Nephron (organoid): ENCODE measurements at regions not wholly inside any gene's neighbourhood (a gene's known extent, or its start where the extent isn't known, plus 50 kb on each side); places are given as distances from the start of the nearest gene placed in this dataset.

Experiments
- H3K27ac Mint-ChIP-seq, 3 experiments: 2 replicates each; pipeline ENCODE4 v1.8.0; 2020; ENCODE audit warnings: mixed read lengths in 3 of 3, mild to moderate bottlenecking in 2 of 3, moderate library complexity in 1 of 3
- H3K27me3 Mint-ChIP-seq: 2 replicates; pipeline ENCODE4 v1.8.0; 2021; ENCODE audit warnings: low read depth, mild to moderate bottlenecking, moderate library complexity, mixed read lengths
- H3K36me3 Mint-ChIP-seq: 2 replicates; pipeline ENCODE4 v1.8.0; 2020; ENCODE audit warnings: low read depth, mixed read lengths
- H3K4me1 Mint-ChIP-seq: 2 replicates; pipeline ENCODE4 v1.8.0; 2020; ENCODE audit warnings: mixed read lengths
- H3K4me3 Mint-ChIP-seq, 3 experiments: 2 replicates each; pipeline ENCODE4 v1.8.0; 2020; ENCODE audit warnings: mild to moderate bottlenecking in 3 of 3, mixed read lengths in 3 of 3, moderate library complexity in 2 of 3
- H3K9me3 Mint-ChIP-seq: 2 replicates; pipeline ENCODE4 v1.8.0; 2020; ENCODE audit warnings: mixed read lengths
- CTCF ChIP-seq, 3 experiments: fragments of 200-600 bp; sonication (generic); IDR thresholded peaks; one replicate each; pipeline ENCODE4 v1.5.0; 2021; ENCODE audit warnings: antibody characterized with exemption in 3 of 3; ENCODE audit not compliant: unreplicated experiment in 3 of 3

- TF ChIP-seq CTCF (IDR thresholded peaks at IDR 0.05; ENCODE audit: unreplicated experiment in 3 of 3) = no peak
- H3K36me3 Mint-ChIP-seq = no peaks in the 10 kb centered on the region
- no peaks in the 10 kb centered on the region for H3K4me1 Mint-ChIP-seq
- H3K27me3 Mint-ChIP-seq = peaks cover 4% of the 10 kb centered on the region
- H3K4me3 Mint-ChIP-seq = no peak overlapping the region
- no peak overlapping the region for H3K27ac Mint-ChIP-seq
- no peaks in the 10 kb centered on the region for H3K9me3 Mint-ChIP-seq
Observed at GRCh38 chr1:213921712-213922111, 66.1 kb upstream of the PROX1 start.

GRCh38 chr1:213925531-213926182, 62.1 kb upstream of the PROX1 start:
- no peaks in the 10 kb centered on the region for H3K4me1 Mint-ChIP-seq
- no peak for TF ChIP-seq CTCF (IDR thresholded peaks at IDR 0.05; ENCODE audit: unreplicated experiment in 3 of 3)
- H3K9me3 Mint-ChIP-seq = no peaks in the 10 kb centered on the region
- H3K36me3 Mint-ChIP-seq = no peaks in the 10 kb centered on the region
- peaks cover 8% of the 10 kb centered on the region for H3K27me3 Mint-ChIP-seq
- no peak overlapping the region for H3K4me3 Mint-ChIP-seq
- no peak overlapping the region for H3K27ac Mint-ChIP-seq

- no peaks in the 10 kb centered on the region for H3K36me3 Mint-ChIP-seq
- H3K4me3 Mint-ChIP-seq = no peak overlapping the region
- peaks cover 11% of the 10 kb centered on the region for H3K27me3 Mint-ChIP-seq
- no peak for TF ChIP-seq CTCF (IDR thresholded peaks at IDR 0.05; ENCODE audit: unreplicated experiment in 3 of 3)
- H3K27ac Mint-ChIP-seq = no peak overlapping the region
- H3K4me1 Mint-ChIP-seq = no peaks in the 10 kb centered on the region
- H3K9me3 Mint-ChIP-seq = no peaks in the 10 kb centered on the region
Observed at GRCh38 chr1:213927846-213928245, 59.9 kb upstream of the PROX1 start.

- H3K27me3 Mint-ChIP-seq = peaks cover 11% of the 10 kb centered on the region
- TF ChIP-seq CTCF (IDR thresholded peaks at IDR 0.05; ENCODE audit: unreplicated experiment in 3 of 3) = no peak
- H3K27ac Mint-ChIP-seq = no peak overlapping the region
Observed at GRCh38 chr1:213929398-213929797, 58.4 kb upstream of the PROX1 start.

GRCh38 chr1:213931836-213932235, 55.9 kb upstream of the PROX1 start:
- no peak for TF ChIP-seq CTCF (IDR thresholded peaks at IDR 0.05; ENCODE audit: unreplicated experiment in 3 of 3)
- Mint-ChIP-seq H3K36me3 (no peaks in the 10 kb centered on the region), H3K4me3 (no peak overlapping the region), H3K4me1 (no peaks in the 10 kb centered on the region), H3K27me3 (peaks cover 11% of the 10 kb centered on the region), H3K27ac (no peak overlapping the region), H3K9me3 (peaks cover under 1% of the 10 kb centered on the region)

More at GRCh38 chr1:213929398-213929797, 58.4 kb upstream of the PROX1 start:
- H3K4me1 Mint-ChIP-seq = no peaks in the 10 kb centered on the region
- H3K36me3 Mint-ChIP-seq = no peaks in the 10 kb centered on the region
- H3K9me3 Mint-ChIP-seq = no peaks in the 10 kb centered on the region
- H3K4me3 Mint-ChIP-seq = no peak overlapping the region

- Mint-ChIP-seq H3K4me1 (no peaks in the 10 kb centered on the region), H3K4me3 (no peak overlapping the region), H3K27ac (no peak overlapping the region), H3K9me3 (peaks cover 2% of the 10 kb centered on the region), H3K27me3 (peaks cover 11% of the 10 kb centered on the region), H3K36me3 (no peaks in the 10 kb centered on the region)
- no peak for TF ChIP-seq CTCF (IDR thresholded peaks at IDR 0.05; ENCODE audit: unreplicated experiment in 3 of 3)
Observed at GRCh38 chr1:213933336-213933735, 54.4 kb upstream of the PROX1 start.
